GM13977 (cell line): ENCODE measurements at regions not wholly inside any gene's neighbourhood (a gene's known extent, or its start where the extent isn't known, plus 50 kb on each side); places are given as distances from the start of the nearest gene placed in this dataset.

Source experiments
- DNase-seq: peaks from one replicate; pipeline ENCODE4 v3.0.0; 2012; ENCODE audit warnings: low spot score
- CTCF ChIP-seq: IDR thresholded peaks from 2 replicates; pipeline ENCODE4 v1.5.1; 2012; ENCODE audit warnings: mild to moderate bottlenecking, control low read depth; ENCODE audit not compliant: insufficient read depth; ENCODE audit errors: extremely low read depth, missing control alignments
- in situ Hi-C: fragments of 300-500 bp; cut with MboI; formaldehyde crosslinking; loops from one replicate; pipeline ENCODE4 v1.12.0; 2022; ENCODE audit warnings: low sequenced_read_pairs, low pct_unique_long_range_greater_than_20kb, mixed read lengths, inconsistent platforms; ENCODE audit not compliant: unreplicated experiment

GRCh38 chrY:7452246-7452645, 540.7 kb upstream of the AMELY start:
- TF ChIP-seq CTCF, result no peak
- in situ Hi-C loops, result no loop called here
- DNase-seq, result no peak

GRCh38 chrY:7449860-7450259, 538.3 kb upstream of the AMELY start:
- no peak for DNase-seq
- no peak for TF ChIP-seq CTCF
- in situ Hi-C loops, result no loop called here

- DNase-seq, result no peak
- TF ChIP-seq CTCF, result no peak
- in situ Hi-C loops, result no loop called here
Observed at GRCh38 chrY:7448687-7449086, 537.1 kb upstream of the AMELY start.

GRCh38 chrY:7447881-7448516, 536.4 kb upstream of the AMELY start:
- TF ChIP-seq CTCF, result no peak
- DNase-seq, result no peak
- in situ Hi-C loops, result no loop called here

- in situ Hi-C loops, result no loop called here
- TF ChIP-seq CTCF, result no peak
- no peak for DNase-seq
Observed at GRCh38 chrY:7444141-7444540, 532.6 kb upstream of the AMELY start.

- TF ChIP-seq CTCF, result no peak
- in situ Hi-C loops, result no loop called here
- DNase-seq, result no peak
Observed at GRCh38 chrY:7440796-7441530, 529.4 kb upstream of the AMELY start.
